NCI-H1417 (cell line): ENCODE measurements at regions not wholly inside any gene's neighbourhood (a gene's known extent, or its start where the extent isn't known, plus 50 kb on each side); places are given as distances from the start of the nearest gene placed in this dataset.
A peak's percentile ranks its signal among the peaks of the same experiment; 100 is the strongest.
"Not testable (repeated sequence)": the region's sequence is repeated elsewhere in the genome, so short reads cannot be mapped to it uniquely, and the experiment has no call there.

Source experiments
- DNase-seq, 3 experiments: peaks; one replicate each; lab custom pipeline; 2025; lab: John Stamatoyannopoulos, UW

- DNase-seq, result not testable (repeated sequence)
Observed at GRCh38 chr2:128598260-128598659, 279.6 kb upstream of the HS6ST1 start.

- no peak for DNase-seq
Observed at GRCh38 chr2:128598862-128599441, 280.3 kb upstream of the HS6ST1 start.

- DNase-seq, result no peak
Observed at GRCh38 chr2:128599700-128600099, 281.0 kb upstream of the HS6ST1 start.

GRCh38 chr2:128600581-128601297, 282.1 kb upstream of the HS6ST1 start:
- DNase-seq, result no peak

GRCh38 chr2:128601298-128602037, 282.8 kb upstream of the HS6ST1 start:
- no peak for DNase-seq

GRCh38 chr2:128602038-128602698, 283.5 kb upstream of the HS6ST1 start:
- no peak for DNase-seq

GRCh38 chr2:128602699-128603101, 284.0 kb upstream of the HS6ST1 start:
- DNase-seq, result no peak

GRCh38 chr2:128603411-128603924, 284.8 kb upstream of the HS6ST1 start:
- no peak for DNase-seq

- DNase-seq, result no peak
Observed at GRCh38 chr2:128604045-128604444, 285.4 kb upstream of the HS6ST1 start.

GRCh38 chr2:128604581-128604980, 285.9 kb upstream of the HS6ST1 start:
- not testable (repeated sequence) for DNase-seq

- no peak for DNase-seq
Observed at GRCh38 chr2:128605421-128605820, 286.8 kb upstream of the HS6ST1 start.

- no peak for DNase-seq
Observed at GRCh38 chr2:128605931-128606330, 287.3 kb upstream of the HS6ST1 start.

GRCh38 chr2:128606837-128607236, 288.2 kb upstream of the HS6ST1 start:
- DNase-seq, result no peak

- no peak for DNase-seq
Observed at GRCh38 chr2:128607440-128607839, 288.8 kb upstream of the HS6ST1 start.

GRCh38 chr2:128607911-128608506, 289.3 kb upstream of the HS6ST1 start:
- peak in 1 of 3 experiments; percentile 9 for DNase-seq

- DNase-seq, result no peak
Observed at GRCh38 chr2:128608921-128609880, 290.5 kb upstream of the HS6ST1 start.

GRCh38 chr2:128610496-128610895, 291.8 kb upstream of the HS6ST1 start:
- DNase-seq, result no peak

- DNase-seq, result no peak
Observed at GRCh38 chr2:128611421-128612320, 293.0 kb upstream of the HS6ST1 start.

GRCh38 chr2:128612628-128613027, 294.0 kb upstream of the HS6ST1 start:
- DNase-seq, result no peak

GRCh38 chr2:128613351-128613750, 294.7 kb upstream of the HS6ST1 start:
- DNase-seq, result no peak
